HG02610 (cell line): ENCODE measurements at regions not wholly inside any gene's neighbourhood (a gene's known extent, or its start where the extent isn't known, plus 50 kb on each side); places are given as distances from the start of the nearest gene placed in this dataset.

Source experiments
- ATAC-seq: cut with Tn5 transposase; IDR thresholded peaks from one replicate; pipeline ENCODE4 v1.9.1; 2021; ENCODE audit warnings: mild to moderate bottlenecking, moderate library complexity; ENCODE audit not compliant: unreplicated experiment

GRCh38 chr18:42588786-42589185 lies 526.7 kb downstream of the RIT2 start:
- no peak for ATAC-seq

- ATAC-seq: no peak
Measured at GRCh38 chr18:42604820-42605219, 510.7 kb downstream of the RIT2 start.

GRCh38 chr18:42606886-42607495 lies 508.5 kb downstream of the RIT2 start:
- ATAC-seq: no peak

DNA sequence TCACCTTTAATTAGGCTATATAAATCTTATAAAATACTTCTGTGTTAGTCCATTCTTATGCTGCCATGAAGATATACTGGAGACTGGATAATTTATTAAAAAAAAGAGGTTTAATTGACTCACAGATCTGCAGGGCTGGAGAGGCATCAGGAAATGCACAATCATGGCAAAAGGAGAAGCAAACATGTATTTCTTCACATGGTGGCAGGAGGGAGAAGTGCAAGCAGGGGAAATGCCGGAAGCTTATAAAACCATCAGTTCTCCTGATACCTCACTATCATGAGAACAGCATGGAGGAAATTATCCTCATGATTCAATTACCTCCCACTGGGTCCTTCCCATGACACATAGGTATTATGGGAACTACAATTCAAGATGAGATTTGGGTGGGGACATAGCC lies 504.4 kb downstream of the RIT2 start:
- no peak for ATAC-seq

DNA sequence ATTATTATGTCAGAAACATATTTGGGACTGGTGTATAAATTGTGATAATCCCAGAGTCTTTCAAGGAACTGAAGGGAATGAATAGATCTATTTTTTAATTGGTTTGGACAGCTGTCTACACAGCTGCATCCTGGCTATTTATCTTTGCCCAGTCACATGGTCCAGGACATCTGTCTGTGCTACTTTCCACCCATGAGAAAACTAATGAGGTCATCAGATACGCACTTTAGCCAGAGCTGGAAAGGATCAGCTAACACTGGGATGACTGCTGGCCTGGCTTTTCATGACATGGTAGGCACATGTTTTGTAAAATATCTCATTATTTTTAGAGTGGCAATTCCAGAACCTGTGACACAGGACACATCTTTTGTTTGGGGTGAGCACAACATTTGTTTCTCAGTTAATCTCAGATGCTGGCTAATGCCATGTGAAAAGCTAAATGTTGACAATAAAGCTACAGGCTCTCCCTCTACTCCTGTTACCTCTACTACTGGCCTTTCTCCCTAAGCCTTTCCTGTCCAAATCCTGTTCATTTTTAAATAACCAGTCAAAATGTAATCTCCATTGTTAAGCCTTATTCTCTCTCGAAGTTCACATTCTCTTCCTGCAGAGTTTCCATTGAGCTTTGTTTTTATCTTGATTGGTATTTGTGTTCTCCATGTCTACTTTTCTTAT lies 500.7 kb downstream of the RIT2 start:
- no peak for ATAC-seq

- ATAC-seq: no peak
Measured at GRCh38 chr18:42617221-42617620, 498.3 kb downstream of the RIT2 start.

DNA sequence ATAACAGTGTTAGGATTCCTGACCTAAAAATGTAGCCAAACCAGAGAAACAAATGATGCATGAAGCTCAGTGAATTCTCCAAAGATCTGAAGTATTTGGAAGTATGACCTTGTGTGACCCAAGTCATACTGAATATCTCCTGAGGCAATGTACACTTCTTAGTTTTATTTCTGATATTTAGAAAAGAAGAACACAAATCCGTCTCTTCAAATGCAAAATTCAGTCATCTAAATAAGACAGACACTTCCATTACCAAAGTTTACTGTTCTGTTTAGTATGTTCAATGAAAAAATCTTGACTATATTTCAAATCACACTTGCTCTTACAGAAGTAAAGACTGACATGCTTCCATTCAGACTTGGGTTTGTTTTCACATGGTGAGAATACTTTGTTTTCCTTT lies 495.7 kb downstream of the RIT2 start:
- no peak for ATAC-seq

- ATAC-seq: no peak
Measured at GRCh38 chr18:42620657-42621056, 494.8 kb downstream of the RIT2 start.

DNA sequence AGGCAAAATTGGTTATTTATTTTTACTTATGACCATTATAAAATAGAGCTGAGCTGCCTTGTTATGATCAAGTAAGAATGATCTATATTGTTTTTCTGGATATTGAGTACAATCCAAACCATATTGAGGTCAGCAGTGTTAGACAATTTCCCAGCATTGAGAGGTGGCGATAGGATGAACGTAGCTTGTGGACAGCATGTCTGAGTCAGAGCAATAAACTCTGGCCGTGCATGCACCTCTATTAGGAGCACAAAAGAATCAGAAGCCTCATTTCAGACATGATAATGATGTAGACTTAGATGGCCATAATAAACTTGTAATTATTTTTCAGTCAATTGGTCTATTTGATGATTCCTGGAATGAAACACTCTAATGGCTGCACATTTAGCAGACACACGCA lies 491.6 kb downstream of the RIT2 start:
- no peak for ATAC-seq

DNA sequence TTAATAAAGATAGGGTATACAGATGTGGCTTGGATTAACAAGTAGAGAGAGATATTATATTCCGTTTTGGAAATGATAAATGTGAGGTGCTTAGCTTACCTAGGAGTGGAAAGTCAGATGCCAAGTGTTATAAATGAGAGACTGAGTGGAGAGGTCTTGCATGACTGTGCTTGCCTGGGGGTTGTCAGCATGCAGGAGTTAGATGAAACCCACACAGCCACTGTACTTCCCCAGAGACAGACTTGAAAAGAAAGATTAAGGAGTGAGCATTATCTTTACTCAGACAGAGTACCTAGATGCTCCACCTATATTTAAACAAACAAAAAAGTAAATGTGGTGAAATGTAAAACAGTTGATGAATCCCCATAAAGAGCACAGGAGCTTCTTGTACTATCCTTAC lies 482.7 kb downstream of the RIT2 start:
- no peak for ATAC-seq

- no peak for ATAC-seq
Measured at GRCh38 chr18:42635378-42636048, 480.0 kb downstream of the RIT2 start.

- no peak for ATAC-seq
Measured at GRCh38 chr18:42636309-42636708, 479.2 kb downstream of the RIT2 start.

GRCh38 chr18:42640160-42640559 lies 475.3 kb downstream of the RIT2 start:
- ATAC-seq: no peak

- no peak for ATAC-seq
Measured at GRCh38 chr18:42641996-42642395, 473.5 kb downstream of the RIT2 start.

GRCh38 chr18:42644729-42645131 lies 470.8 kb downstream of the RIT2 start:
- ATAC-seq: no peak

DNA sequence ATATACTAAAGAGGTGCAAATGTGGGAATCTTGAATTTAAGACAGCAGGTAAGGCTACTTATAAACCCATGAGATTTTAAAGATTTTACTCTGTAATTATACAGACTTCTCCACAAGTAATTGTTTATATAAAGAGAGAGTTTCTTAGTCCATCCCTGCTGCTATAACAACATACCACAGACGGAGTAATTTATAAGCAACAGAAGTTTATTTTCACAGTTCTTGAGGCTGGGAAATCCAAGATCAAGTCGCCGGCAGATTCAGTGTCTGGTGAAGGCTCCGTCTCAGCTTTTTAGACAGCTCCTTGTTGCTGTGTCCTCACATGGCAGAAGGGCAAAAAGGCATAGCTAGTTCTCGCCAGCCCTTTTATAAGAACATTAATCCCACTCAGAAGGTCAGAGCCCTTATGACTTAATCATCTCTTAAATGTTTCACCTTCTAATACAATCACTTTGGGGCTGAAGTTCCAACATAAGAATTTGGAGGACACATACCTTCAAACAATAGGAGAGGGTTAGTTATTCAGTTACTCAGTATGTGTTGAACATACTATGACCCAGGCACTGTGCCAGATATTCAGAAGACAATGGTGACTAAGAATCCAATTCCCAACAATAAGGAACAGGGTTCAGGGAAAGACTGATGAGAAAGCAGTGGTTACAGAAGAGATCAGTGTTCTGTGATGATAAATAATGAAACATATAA lies 466.0 kb downstream of the RIT2 start:
- no peak for ATAC-seq

- no peak for ATAC-seq
Measured at GRCh38 chr18:42654556-42654955, 460.9 kb downstream of the RIT2 start.

DNA sequence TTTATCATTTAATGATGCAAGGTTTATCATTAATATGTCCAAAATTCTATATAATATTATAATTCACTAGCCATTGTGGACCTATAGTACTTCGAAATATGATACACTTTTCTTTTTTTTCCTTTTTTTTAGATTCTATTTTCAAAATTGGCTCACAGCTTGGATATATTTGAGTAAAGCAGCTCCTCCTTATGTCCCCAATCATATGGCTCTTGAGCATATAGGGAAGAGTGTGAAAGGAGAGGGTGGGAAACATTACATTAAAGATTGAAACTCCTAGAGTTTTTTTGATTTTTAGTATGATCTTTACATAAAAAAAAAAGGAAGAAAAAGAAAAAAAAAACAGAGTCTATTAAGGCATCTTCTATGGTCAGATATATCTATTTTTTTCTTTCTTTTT lies 457.9 kb downstream of the RIT2 start:
- ATAC-seq: no peak

DNA sequence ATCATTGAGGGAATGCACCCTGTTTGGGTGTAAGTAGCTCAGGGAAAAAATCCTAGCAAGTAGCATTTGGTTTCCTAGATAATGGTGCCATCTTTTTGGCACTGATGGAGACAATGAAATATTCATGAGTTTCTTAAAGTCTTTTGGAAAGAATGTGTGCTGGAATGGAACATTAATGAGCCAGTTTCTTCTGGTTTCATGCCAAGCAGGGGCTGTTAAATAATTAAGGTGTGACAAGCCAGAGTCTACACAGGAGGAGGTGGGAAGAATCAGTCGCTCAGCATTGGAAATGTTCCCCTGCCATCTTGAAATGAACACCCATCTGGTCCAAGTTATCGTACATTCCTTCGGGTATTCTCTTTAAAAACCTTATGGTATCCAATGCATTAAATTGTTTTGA lies 457.3 kb downstream of the RIT2 start:
- no peak for ATAC-seq

DNA sequence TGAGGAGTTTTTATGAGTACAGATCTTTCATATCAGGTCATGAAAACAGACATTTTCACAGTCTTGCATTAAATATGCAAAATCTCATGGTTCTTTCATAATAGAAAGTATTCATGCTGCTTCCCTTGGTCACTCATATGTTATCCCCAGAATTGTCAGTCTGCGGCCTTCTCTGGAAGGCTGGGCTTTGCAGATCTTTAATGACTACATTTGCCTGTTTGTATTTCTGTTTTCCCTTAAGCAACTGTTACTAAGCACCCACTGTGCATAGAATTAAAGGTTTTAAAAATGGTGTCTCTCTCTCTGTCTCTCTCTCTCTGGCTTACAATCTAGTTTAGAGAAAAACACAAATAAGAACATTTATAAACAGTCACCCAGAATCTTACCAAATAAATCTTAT lies 456.3 kb downstream of the RIT2 start:
- ATAC-seq: no peak

- no peak for ATAC-seq
Measured at GRCh38 chr18:42670860-42671259, 444.6 kb downstream of the RIT2 start.

DNA sequence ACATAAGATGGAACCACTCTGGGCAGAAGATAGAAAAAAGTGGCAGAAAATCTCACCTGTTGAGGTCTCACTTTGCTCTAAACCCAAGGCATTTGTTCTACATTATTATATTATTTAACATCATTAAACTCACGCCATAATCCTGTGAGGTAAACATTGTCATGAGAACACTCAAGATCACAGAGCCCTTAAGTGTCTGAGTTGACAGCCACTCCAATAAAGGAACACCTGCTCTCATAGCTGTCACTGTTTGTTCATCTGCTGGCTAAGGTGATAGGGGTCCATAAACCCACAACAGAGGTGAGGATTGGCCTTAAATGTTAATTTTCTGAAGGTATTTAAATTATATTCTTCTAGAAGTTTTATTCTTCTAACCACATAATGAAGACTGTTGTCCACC lies 439.7 kb downstream of the RIT2 start:
- no peak for ATAC-seq
